ENCODE measurements at regions not wholly inside any gene's neighbourhood (a gene's known extent, or its start where the extent isn't known, plus 50 kb on each side); places are given as distances from the start of the nearest gene placed in this dataset.

DNA sequence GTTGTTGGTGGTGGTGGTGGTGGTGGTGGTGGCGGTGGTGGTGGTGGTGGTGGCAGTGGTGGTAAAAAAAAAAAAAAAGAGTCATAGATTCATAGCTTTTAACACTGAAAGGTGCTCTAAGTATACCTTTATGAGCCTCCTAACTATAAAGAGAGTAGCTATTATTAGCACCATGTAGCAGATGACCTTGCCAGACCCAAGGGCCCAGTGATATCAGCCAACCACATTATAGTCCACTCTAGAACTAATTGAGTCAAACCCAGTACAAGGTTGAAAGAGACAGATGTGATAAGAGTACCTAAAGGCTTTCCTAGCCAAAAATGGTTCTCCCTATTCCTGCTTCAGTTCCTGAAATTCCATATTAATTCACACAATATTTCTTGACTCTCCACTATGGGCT, 245.3 kb downstream of the HACE1 start:
- DNase-seq (ENCODE audit: low read depth), result no peak
- TF ChIP-seq, protein P1, sequence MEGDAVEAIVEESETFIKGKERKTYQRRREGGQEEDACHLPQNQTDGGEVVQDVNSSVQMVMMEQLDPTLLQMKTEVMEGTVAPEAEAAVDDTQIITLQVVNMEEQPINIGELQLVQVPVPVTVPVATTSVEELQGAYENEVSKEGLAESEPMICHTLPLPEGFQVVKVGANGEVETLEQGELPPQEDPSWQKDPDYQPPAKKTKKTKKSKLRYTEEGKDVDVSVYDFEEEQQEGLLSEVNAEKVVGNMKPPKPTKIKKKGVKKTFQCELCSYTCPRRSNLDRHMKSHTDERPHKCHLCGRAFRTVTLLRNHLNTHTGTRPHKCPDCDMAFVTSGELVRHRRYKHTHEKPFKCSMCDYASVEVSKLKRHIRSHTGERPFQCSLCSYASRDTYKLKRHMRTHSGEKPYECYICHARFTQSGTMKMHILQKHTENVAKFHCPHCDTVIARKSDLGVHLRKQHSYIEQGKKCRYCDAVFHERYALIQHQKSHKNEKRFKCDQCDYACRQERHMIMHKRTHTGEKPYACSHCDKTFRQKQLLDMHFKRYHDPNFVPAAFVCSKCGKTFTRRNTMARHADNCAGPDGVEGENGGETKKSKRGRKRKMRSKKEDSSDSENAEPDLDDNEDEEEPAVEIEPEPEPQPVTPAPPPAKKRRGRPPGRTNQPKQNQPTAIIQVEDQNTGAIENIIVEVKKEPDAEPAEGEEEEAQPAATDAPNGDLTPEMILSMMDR (IDR thresholded peaks at IDR 0.05; ENCODE audit: control insufficient read depth, extremely low read depth, insufficient read depth), result no peak
- no peak overlapping the region for H3K4me3 ChIP-seq (ENCODE audit: low read depth, low read length)

DNA sequence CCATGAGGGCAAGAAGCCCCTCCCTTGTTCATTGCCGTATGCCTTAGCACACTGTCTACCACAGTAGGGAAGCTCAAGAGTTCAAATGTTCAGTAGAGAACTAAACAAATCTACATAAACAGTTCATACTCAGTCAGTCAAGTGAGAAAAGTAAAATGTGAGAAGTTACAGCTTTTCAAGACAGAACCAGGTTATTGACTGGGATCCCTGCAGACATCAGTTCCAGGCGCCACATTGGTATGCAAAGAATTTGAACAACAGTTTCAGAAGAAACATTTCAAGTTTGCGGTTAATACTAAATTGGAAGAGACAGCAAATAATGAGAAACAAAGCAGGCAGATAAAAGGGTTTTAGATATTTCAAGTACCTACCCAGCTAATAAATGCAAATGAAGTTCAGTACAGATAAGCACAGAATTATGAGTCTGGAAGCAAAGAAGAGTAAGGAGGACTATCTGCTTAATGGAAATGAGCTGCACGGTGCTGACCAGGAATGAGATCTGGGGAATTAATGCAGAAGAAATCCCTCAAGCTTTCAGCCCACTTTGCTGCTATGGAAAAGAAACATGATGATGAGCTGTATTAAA, 246.2 kb downstream of the HACE1 start:
- no peak overlapping the region for H3K4me3 ChIP-seq (ENCODE audit: low read depth, low read length)
- TF ChIP-seq, protein P1 (IDR thresholded peaks at IDR 0.05; ENCODE audit: control insufficient read depth, extremely low read depth, insufficient read depth), result no peak
- DNase-seq (ENCODE audit: low read depth), result no peak

DNA sequence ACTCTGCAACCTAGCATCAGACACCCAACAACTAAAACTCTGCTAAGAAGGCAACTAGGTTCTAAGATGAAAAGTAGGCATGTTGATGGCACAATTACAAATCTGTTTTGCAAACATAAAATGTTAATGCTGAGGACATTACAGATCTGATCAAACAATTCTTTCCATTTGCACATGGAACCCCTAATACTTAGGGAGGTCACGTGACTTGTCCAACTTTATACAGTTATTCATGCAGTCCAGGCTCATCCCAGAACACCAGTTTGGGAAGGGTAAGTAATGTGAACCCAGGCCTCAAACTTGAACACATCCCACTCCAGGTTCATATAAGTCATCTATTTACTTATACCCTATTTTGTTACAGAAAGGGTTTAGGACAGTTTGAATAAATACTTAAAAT, 247.2 kb downstream of the HACE1 start:
- TF ChIP-seq, protein P1 (IDR thresholded peaks at IDR 0.05; ENCODE audit: control insufficient read depth, extremely low read depth, insufficient read depth), result no peak
- no peak overlapping the region for H3K4me3 ChIP-seq (ENCODE audit: low read depth, low read length)
- no peak for DNase-seq (ENCODE audit: low read depth)

DNA sequence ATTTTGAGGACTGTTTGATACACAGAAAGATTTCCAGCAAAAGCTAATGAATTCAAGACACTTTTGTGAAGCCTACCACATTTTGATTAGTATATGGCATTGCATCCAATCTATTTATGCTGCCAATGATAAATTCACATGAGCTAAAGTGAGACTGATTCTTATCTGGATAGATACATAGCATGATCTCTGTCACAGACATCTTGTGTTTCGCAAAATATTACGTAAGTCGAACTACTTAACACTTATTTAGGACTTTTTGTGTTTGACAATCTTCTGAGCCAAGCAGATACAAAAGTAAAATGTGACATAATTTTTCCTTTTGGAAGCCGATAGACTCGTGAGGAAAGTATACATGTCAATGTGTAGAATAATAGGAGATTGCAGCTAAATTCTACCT, 251.6 kb downstream of the HACE1 start:
- no peak overlapping the region for H3K4me3 ChIP-seq (ENCODE audit: low read depth, low read length)
- DNase-seq (ENCODE audit: low read depth), result no peak
- TF ChIP-seq, protein P1 (IDR thresholded peaks at IDR 0.05; ENCODE audit: control insufficient read depth, extremely low read depth, insufficient read depth), result no peak

DNA sequence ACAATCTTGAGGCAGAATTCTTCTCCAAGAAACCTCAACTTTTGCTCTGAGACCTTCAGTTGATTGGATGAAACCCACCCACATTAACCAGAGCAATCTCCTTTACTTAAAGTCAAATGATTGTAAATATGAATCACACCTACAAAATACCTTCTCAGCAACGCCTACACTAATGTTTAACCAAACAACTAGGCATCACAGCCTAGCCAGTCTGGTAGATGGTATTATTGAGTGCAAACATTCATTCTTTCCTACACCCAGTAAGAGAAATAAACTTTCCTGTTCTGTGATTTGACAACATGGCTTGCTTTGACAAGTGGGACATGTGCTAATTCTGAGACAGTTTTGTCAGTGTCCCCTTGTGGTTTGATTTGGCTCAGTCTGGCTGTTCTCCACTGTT, 252.2 kb downstream of the HACE1 start:
- TF ChIP-seq, protein P1 (IDR thresholded peaks at IDR 0.05; ENCODE audit: control insufficient read depth, extremely low read depth, insufficient read depth), result no peak
- DNase-seq (ENCODE audit: low read depth), result no peak
- H3K4me3 ChIP-seq (ENCODE audit: low read depth, low read length), result no peak overlapping the region

DNA sequence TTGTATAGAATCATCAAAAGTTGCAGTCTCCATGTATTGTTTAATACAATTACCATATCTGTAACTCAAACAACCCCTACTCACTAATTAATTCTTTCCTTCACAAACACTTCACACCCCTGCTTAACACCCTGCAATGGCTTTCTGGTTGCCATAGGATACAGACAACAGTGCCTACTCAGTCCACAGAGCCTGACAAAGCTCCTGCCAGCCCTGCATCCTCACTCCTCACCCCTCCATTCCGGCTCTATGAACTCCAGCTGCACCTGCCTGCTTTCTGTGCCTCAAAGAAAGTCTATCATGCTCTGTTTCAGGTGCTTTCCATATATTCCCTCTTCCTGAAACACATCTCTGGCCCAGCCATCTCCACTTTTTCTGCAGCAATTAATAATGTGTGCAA, 253.4 kb downstream of the HACE1 start:
- H3K4me3 ChIP-seq (ENCODE audit: low read depth, low read length), result no peak overlapping the region
- no peak for DNase-seq (ENCODE audit: low read depth)
- TF ChIP-seq, protein P1 (IDR thresholded peaks at IDR 0.05; ENCODE audit: control insufficient read depth, extremely low read depth, insufficient read depth), result no peak

DNA sequence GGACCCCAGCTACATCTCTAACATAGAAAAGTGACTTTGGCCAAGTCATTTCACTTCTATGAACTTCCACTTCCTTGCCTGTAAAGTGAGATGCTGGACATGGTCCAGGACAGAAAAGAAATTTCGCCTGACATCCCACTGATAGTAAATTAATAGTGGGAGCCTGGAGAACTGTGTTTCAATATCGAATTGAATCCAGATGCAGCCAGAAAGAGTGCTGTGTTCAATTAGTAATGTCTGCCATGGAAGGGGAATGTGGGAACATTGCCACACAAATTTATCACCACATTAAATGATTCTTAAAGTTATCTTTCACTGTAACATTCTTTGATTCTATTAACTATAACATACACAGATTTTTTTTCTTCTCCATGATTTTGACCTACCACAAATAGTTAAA, 255.0 kb downstream of the HACE1 start:
- TF ChIP-seq, protein P1 (IDR thresholded peaks at IDR 0.05; ENCODE audit: control insufficient read depth, extremely low read depth, insufficient read depth), result no peak
- H3K4me3 ChIP-seq (ENCODE audit: low read depth, low read length), result no peak overlapping the region
- no peak for DNase-seq (ENCODE audit: low read depth)

Data from LNCaP clone FGC (cell line).